ENCODE measurements at regions not wholly inside any gene's neighbourhood (a gene's known extent, or its start where the extent isn't known, plus 50 kb on each side); places are given as distances from the start of the nearest gene placed in this dataset.

DNA sequence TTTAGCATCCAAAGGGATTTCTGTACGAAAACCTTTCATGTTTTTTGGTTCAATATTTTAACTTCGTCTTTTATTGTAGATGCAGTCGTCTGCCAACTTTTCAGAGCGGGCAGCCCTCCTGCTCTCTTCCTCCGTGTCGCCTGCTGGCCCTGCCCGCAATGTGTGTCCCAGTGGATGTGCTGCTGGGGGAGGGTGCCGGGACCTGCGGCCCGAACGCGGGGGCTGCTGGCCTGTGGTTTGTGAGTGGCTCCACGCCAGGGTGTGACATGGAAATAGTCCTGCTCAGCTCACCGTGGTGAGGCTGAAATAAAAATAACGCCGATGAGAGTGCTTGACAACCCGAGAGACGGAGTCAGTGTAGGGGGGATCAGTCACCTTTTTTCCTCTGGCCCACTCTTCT is 59.7 kb upstream of the GRPEL1 start:
- no peak for DNase-seq (ENCODE audit: low read depth in 2 of 2)

- no peak for DNase-seq (ENCODE audit: low read depth in 2 of 2)
These were observed 59.1 kb upstream of the GRPEL1 start for GRCh38 chr4:7126981-7127380.

DNA sequence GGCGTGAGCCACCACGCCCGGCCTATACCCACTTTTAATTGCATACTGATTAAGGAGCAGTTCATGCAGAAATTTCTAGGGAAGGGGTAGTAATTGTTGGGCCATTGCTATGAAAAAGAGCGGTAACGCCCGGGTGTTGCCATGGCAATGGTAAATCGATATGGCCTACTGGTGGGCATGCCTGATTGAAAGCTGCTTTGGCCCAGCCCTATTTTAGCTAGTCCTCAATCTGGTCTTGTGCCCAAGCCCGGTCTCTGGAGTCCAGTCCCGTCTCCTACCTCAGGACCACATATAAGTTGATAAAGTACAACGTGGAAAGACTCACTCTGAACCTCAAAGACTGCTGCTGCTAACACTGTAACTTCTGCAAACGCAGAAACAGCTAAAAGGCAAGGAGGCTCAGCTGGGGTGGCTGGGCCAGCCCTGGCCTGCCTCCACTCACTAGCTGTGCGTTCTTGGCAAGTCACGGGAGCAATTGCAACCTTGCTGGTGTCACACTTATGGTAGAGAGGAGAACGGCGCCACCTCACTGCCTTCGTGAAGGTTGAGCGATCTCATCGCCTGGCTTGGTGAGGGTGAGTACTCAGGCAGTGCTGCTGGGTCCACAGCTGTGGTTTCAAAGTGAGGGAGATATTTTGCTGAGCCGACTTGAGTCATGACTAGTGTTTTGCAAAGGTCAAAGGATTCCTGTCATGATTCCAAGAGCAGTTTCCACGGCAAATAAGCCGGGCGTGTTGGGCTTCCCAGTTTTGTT is 57.0 kb upstream of the GRPEL1 start:
- DNase-seq (ENCODE audit: low read depth in 2 of 2): peak; percentile 40 to 42

- no peak for DNase-seq (ENCODE audit: low read depth in 2 of 2)
These were observed 54.2 kb upstream of the GRPEL1 start for GRCh38 chr4:7121866-7122653.

- no peak for DNase-seq (ENCODE audit: low read depth in 2 of 2)
These were observed 53.3 kb upstream of the GRPEL1 start for GRCh38 chr4:7121174-7121573.

- DNase-seq (ENCODE audit: low read depth in 2 of 2): no peak
These were observed 52.5 kb upstream of the GRPEL1 start for GRCh38 chr4:7120341-7120740.

- no peak for DNase-seq (ENCODE audit: low read depth in 2 of 2)
These were observed 50.4 kb upstream of the GRPEL1 start for GRCh38 chr4:7118013-7118832.

All from fibroblast of skin of left biceps (primary cell).